Activated T-helper 2 cell treated with anti-CD3 and anti-CD28 coated beads, Interferon-gamma antibody, Interleukin-2, Interleukin-4, amounts not matched to agents 10 μg/mL and 5 μg/mL and 100 μg/mL, durations not matched to agents 14 hours and 24 hours and 36 hours (primary cell): ENCODE measurements at regions not wholly inside any gene's neighbourhood (a gene's known extent, or its start where the extent isn't known, plus 50 kb on each side); places are given as distances from the start of the nearest gene placed in this dataset.

Source experiments
- DNase-seq: peaks from one replicate; pipeline ENCODE4 v3.0.0; 2021; ENCODE audit warnings: low spot score
- H3K27ac Mint-ChIP-seq: one replicate; pipeline ENCODE4 v1.8.0; 2021; ENCODE audit warnings: mixed read lengths
- H3K27me3 Mint-ChIP-seq: one replicate; pipeline ENCODE4 v1.8.0; 2021; ENCODE audit warnings: low read depth, mixed read lengths
- H3K36me3 Mint-ChIP-seq: one replicate; pipeline ENCODE4 v1.8.0; 2021; ENCODE audit warnings: low read depth, mixed read lengths
- H3K4me1 Mint-ChIP-seq: one replicate; pipeline ENCODE4 v1.8.0; 2021; ENCODE audit warnings: low read depth, mixed read lengths
- H3K4me3 Mint-ChIP-seq: one replicate; pipeline ENCODE4 v1.8.0; 2021; ENCODE audit warnings: low read depth, mild to moderate bottlenecking, moderate library complexity, mixed read lengths
- H3K9me3 Mint-ChIP-seq: one replicate; pipeline ENCODE4 v1.8.0; 2021; ENCODE audit warnings: mixed read lengths
- intact Hi-C: fragments of 100-400 bp; cut with micrococcal nuclease; formaldehyde crosslinking; loops from one replicate; pipeline ENCODE4 v1.15.1; 2023

DNA sequence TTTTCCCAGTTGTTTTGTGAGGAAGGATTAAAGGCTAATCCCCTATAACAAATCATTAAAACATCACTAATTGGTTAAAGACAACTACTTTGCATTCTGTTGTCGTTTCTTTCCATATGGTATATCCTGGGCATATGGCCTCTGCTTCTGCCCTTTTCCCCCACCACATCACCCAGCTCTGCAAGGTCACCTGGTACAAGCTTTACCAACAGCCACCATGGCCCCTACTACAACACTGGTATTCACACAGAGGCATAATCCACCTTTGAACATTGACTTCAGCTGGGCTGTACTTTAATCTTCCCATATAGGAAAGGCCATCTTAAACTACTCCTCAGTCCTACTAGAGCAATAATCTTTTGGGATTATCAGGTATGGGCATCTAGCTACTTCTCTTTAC, 866.1 kb downstream of the TLE4 start:
- intact Hi-C loops = no loop called here
- no peaks in the 10 kb centered on the region for H3K27me3 Mint-ChIP-seq
- H3K9me3 Mint-ChIP-seq = peaks cover 16% of the 10 kb centered on the region
- no peaks in the 10 kb centered on the region for H3K36me3 Mint-ChIP-seq
- no peak overlapping the region for H3K4me3 Mint-ChIP-seq
- no peaks in the 10 kb centered on the region for H3K4me1 Mint-ChIP-seq
- H3K27ac Mint-ChIP-seq = no peak overlapping the region
- no peak for DNase-seq

DNA sequence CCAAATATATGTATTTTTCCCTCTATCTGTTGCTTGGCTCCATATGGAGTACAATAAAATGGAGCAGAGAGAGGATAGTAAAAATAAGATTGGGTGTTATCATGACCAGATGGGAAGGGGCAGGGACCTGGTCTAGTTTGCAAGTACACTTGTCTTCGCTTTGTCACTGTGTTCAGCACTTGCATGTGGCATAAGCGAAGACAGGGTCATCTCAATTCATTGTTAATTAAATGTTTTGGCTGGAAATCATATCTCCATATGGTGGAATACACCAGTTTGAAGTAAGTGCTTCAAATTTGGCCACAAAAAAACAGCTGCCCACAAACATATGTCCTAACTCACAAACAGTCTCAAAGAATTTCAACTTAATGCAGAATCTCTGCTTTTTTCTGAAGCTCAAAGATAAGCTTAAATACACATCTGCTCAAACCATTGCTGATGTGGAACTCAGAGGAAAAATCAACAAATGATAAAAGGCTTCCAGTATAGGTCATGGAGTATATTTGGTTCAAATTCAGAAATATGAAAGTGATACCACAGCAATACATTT, 865.4 kb downstream of the TLE4 start:
- Mint-ChIP-seq H3K4me1 (no peaks in the 10 kb centered on the region), H3K9me3 (peaks cover 16% of the 10 kb centered on the region), H3K27me3 (no peaks in the 10 kb centered on the region), H3K27ac (no peak overlapping the region), H3K36me3 (no peaks in the 10 kb centered on the region), H3K4me3 (no peak overlapping the region)
- intact Hi-C loops = no loop called here
- no peak for DNase-seq

DNA sequence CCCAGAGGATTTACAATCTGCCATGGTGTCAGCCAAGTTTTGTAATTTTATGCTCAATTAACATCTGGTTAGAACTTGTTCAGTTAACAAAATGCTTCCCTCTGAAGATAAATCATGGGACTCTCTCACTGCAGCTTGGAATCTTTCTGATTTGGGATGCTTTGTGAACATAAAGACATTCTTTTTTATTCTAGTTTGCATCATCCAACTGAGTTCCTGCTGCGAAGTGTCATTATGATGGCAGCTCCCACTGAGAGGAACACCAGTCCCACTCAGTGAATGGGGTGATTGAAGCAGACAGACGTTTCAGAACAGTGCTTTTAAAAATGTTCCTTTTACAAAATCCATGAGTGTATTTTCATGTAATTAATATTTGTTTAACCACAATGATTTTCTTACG, 863.8 kb downstream of the TLE4 start:
- Mint-ChIP-seq H3K9me3 (peaks cover 13% of the 10 kb centered on the region), H3K4me1 (no peaks in the 10 kb centered on the region)
- intact Hi-C loops = no loop called here

DNA sequence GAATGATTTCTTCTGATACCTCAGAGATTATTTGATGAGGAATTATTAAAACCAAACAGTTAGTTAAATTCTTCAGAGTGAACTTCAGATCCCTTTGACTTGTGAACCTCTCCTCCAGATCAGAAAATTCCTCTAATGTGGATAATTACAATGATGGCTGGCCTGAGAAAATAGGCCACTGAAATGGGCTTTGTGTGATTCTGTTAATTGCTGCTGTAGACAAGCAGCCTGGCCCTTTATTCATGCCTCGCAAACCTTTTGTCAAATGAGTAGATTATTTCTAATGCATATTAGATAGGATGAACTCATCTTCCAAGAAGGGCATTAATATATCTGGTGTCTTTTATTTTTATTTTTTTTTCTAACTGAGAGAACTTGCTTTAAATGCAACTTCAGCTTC, 855.2 kb downstream of the TLE4 start:
- H3K27ac Mint-ChIP-seq = no peak overlapping the region
- H3K4me3 Mint-ChIP-seq = no peak overlapping the region
- DNase-seq = no peak
- H3K9me3 Mint-ChIP-seq = peaks cover 13% of the 10 kb centered on the region
- no peaks in the 10 kb centered on the region for H3K4me1 Mint-ChIP-seq
- intact Hi-C loops = no loop called here
- H3K36me3 Mint-ChIP-seq = no peaks in the 10 kb centered on the region
- H3K27me3 Mint-ChIP-seq = no peaks in the 10 kb centered on the region

More for the DNA sequence above, 863.8 kb downstream of the TLE4 start:
- Mint-ChIP-seq H3K27me3 (no peaks in the 10 kb centered on the region), H3K36me3 (no peaks in the 10 kb centered on the region), H3K4me3 (no peak overlapping the region), H3K27ac (no peak overlapping the region)
- no peak for DNase-seq

DNA sequence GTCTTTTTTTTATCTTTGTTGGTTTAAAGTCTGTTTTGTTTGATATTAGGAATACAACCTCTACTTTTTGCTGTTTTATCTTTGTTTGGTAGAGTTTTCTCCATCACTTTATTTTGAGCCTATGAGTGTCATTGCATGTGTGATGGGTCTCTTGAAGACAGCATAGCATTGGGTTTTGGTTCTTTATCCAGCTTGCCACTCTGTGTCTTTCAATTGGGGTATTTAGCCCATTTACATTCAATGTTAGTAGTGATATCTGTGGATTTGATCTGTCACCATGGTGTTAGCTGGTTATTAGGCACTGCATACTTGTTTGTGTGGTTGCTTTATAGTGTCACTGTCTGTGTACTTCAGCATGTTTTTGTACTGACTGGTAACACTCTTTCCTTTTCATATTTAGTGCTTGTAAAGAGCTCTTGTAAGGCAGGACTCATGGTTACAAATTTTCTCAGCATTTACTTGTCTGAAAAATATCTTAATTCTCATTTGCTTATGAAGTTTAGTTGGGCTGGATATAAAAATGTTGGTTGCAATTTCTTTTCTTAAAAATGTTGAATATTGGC, 845.5 kb downstream of the TLE4 start:
- H3K36me3 Mint-ChIP-seq = no peaks in the 10 kb centered on the region
- H3K27me3 Mint-ChIP-seq = no peaks in the 10 kb centered on the region

DNA sequence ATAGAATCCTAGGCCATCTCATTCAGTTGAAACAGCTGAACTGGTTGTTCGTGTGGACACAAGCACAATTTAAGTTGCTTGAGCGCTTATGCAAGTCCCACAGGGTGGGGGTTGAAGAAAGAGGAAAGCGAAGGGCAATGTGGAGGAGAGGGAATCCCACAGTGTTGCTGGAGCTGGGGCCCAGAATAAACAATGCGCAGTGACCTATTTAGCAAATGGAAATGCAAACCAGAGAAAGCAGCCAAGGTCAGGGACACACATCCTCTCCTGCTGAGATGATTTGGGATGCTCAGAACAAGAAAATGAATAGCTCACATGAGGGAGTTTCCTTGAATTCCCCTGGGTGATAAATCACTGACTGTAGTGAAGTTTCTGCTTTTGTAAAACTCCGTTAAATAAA, 838.3 kb downstream of the TLE4 start:
- no peak overlapping the region for H3K27ac Mint-ChIP-seq
- DNase-seq = no peak
- H3K36me3 Mint-ChIP-seq = no peaks in the 10 kb centered on the region
- H3K4me3 Mint-ChIP-seq = no peak overlapping the region
- no peaks in the 10 kb centered on the region for H3K27me3 Mint-ChIP-seq
- intact Hi-C loops = no loop called here
- peaks cover 5% of the 10 kb centered on the region for H3K9me3 Mint-ChIP-seq
- H3K4me1 Mint-ChIP-seq = no peaks in the 10 kb centered on the region

More for the DNA sequence above, 845.5 kb downstream of the TLE4 start:
- Mint-ChIP-seq H3K4me1 (no peaks in the 10 kb centered on the region), H3K4me3 (no peak overlapping the region), H3K9me3 (peaks cover 42% of the 10 kb centered on the region), H3K27ac (no peak overlapping the region)
- intact Hi-C loops = no loop called here
- no peak for DNase-seq

DNA sequence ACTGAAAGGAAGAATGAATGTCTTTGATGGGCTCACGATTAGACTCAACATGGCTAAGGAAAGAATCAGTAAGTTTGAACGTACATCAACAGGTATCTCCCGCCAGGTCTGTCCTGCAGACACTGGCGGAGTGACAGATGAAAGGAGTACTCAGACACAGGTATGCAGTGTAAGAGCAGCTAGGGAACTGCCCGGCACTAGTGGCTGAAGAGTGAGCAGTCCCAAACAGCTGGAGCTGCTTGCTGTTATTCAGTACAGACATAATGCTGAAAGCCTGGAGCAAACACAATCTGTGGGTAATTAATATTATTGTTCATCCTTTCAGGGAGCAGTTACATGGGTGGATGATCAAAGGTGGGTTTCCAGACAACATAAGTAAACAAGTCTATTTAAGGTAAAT, 835.5 kb downstream of the TLE4 start:
- intact Hi-C loops = no loop called here
- H3K4me3 Mint-ChIP-seq = no peak overlapping the region
- peaks cover 9% of the 10 kb centered on the region for H3K9me3 Mint-ChIP-seq
- H3K36me3 Mint-ChIP-seq = no peaks in the 10 kb centered on the region
- H3K27me3 Mint-ChIP-seq = no peaks in the 10 kb centered on the region
- DNase-seq = no peak
- no peak overlapping the region for H3K27ac Mint-ChIP-seq
- no peaks in the 10 kb centered on the region for H3K4me1 Mint-ChIP-seq

DNA sequence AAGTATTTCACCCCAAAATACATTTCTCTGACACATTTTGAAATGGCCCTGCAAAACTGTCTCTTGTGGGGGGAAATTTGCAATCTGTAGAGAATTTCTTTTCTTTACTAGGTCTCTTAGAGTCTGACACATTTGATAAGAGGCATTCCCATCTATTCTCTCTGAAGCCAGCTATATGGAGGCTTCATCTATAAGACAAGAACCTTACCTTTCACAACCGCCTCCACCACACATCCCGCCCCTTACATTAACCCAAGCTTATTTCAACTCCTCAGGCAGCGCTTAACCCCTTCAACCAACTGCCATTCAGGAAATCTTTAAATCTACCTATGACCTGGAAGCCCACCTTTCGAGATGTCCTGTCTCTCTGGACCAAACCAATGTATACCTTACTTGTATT, 829.5 kb downstream of the TLE4 start:
- no peaks in the 10 kb centered on the region for H3K27me3 Mint-ChIP-seq
- H3K27ac Mint-ChIP-seq = no peak overlapping the region
- no peak for DNase-seq
- intact Hi-C loops = no loop called here
- H3K4me3 Mint-ChIP-seq = no peak overlapping the region
- H3K9me3 Mint-ChIP-seq = peaks cover 4% of the 10 kb centered on the region
- H3K36me3 Mint-ChIP-seq = no peaks in the 10 kb centered on the region
- no peaks in the 10 kb centered on the region for H3K4me1 Mint-ChIP-seq

DNA sequence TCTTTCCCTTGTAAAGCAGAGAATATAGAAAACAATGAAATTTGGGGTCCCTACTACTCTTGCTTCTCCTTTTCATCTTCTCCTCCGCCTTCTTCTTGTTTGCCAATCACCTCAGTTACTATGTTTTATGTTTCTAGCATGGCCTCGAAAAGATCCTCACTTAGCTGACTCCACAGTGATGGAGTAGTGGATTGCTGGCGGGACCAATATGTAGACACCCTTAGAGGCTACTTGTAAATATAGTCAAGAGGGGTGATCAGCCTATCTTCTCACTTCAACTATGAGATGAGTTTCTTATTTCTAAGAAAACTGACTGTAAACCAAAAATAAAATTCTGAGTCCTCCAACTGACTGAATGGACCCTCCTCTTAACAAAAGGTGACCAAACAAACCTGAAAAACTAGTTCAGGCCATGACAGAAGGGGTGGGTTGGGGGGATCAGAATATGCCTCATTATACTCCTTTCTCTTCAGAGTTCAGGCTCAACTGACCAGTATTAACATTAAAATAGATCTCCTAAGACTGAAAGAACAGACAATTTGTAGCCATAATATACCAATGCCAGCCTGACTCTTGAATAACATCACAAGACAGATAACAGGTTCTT, 829.0 kb downstream of the TLE4 start:
- Mint-ChIP-seq H3K4me1 (no peaks in the 10 kb centered on the region), H3K4me3 (no peak overlapping the region), H3K36me3 (no peaks in the 10 kb centered on the region), H3K9me3 (peaks cover 4% of the 10 kb centered on the region), H3K27me3 (no peaks in the 10 kb centered on the region), H3K27ac (no peak overlapping the region)
- DNase-seq = no peak
- intact Hi-C loops = no loop called here

DNA sequence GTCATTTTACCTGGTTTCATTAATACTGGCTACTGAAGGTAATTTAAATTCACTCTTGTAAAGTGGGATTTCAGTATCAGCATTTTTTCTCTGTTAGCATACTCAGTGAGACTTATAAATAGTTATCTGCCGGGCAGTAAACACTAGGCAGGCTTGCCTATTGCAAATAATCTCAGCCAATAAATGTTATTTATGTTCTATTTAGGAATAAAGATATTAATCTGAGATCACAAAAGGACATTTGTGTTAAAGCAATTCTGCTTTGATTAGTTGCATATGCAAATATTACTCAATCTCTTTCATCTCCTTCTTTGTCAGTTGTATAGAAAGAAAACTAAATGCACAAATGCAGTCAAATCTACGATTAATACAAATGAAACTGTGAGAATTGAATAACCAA, 827.8 kb downstream of the TLE4 start:
- Mint-ChIP-seq H3K4me1 (no peaks in the 10 kb centered on the region), H3K27ac (no peak overlapping the region), H3K4me3 (no peak overlapping the region), H3K9me3 (peaks cover 4% of the 10 kb centered on the region), H3K36me3 (no peaks in the 10 kb centered on the region), H3K27me3 (no peaks in the 10 kb centered on the region)
- intact Hi-C loops = no loop called here
- DNase-seq = no peak

DNA sequence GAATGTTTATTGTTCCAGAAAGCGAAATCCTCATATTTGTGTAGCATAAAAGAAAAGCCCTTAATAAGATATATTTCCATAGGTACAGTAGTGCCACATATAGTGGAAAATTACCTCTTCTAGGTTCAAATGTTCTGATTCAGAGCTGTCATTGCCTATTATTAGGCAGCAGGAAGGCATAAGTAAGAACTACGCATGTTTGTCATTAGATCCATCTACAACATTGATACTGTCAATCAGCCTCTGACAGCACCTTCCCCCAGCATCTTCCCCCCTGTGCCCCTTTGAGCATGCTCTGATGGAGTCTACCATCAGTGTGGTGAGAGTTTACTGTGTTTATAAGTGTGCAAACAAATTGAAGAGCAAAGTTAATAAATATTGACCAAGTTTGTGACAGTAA, 816.1 kb downstream of the TLE4 start:
- H3K36me3 Mint-ChIP-seq = no peaks in the 10 kb centered on the region
- H3K27me3 Mint-ChIP-seq = no peaks in the 10 kb centered on the region
- no peak overlapping the region for H3K4me3 Mint-ChIP-seq
- intact Hi-C loops = no loop called here
- peaks cover 6% of the 10 kb centered on the region for H3K9me3 Mint-ChIP-seq
- H3K27ac Mint-ChIP-seq = no peak overlapping the region
- DNase-seq = no peak
- H3K4me1 Mint-ChIP-seq = no peaks in the 10 kb centered on the region

DNA sequence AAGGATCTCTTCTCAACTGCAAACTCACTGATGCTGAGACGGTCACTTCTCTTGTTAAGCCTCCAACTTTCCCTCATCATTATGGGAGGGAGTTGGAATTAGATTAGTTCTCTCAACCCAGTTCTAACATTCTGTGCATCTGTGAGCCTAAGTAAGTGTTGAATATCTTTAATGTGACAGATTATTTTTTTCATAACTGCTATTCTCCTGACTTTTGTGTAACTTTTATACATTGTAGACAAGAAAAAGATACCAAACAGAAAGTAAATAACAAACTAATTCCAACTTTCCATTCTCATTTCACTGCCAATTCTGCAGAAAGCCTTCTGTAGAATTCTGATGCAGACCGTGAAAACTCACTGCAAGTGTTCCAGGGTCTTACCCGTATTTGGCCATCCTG, 813.5 kb downstream of the TLE4 start:
- Mint-ChIP-seq H3K27me3 (no peaks in the 10 kb centered on the region), H3K4me1 (no peaks in the 10 kb centered on the region), H3K9me3 (no peaks in the 10 kb centered on the region), H3K36me3 (no peaks in the 10 kb centered on the region), H3K4me3 (no peak overlapping the region), H3K27ac (no peak overlapping the region)
- intact Hi-C loops = no loop called here
- no peak for DNase-seq

DNA sequence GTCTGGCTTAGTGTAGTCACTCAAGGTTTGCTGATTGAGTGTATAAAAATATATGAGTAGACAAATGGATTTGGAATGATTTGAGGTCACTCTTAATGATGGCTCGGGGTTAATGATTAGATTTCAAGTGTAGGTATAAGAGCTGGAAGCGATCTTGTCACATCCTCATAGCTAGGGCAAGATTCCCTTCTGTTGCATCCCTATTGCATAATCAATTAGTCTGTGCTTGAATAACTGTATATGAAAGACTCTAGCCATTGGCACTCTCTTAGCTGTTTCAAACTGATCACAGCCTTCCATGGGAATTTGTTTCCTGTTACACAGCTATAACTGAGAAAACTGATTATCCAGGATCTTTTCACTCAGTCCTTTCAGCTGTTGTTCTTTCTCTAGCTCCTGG, 811.6 kb downstream of the TLE4 start:
- DNase-seq = no peak
- H3K4me3 Mint-ChIP-seq = no peak overlapping the region
- intact Hi-C loops = no loop called here
- no peak overlapping the region for H3K27ac Mint-ChIP-seq
- no peaks in the 10 kb centered on the region for H3K4me1 Mint-ChIP-seq
- no peaks in the 10 kb centered on the region for H3K27me3 Mint-ChIP-seq
- no peaks in the 10 kb centered on the region for H3K9me3 Mint-ChIP-seq
- no peaks in the 10 kb centered on the region for H3K36me3 Mint-ChIP-seq
